ENCODE measurements at regions not wholly inside any gene's neighbourhood (a gene's known extent, or its start where the extent isn't known, plus 50 kb on each side); places are given as distances from the start of the nearest gene placed in this dataset.

DNA sequence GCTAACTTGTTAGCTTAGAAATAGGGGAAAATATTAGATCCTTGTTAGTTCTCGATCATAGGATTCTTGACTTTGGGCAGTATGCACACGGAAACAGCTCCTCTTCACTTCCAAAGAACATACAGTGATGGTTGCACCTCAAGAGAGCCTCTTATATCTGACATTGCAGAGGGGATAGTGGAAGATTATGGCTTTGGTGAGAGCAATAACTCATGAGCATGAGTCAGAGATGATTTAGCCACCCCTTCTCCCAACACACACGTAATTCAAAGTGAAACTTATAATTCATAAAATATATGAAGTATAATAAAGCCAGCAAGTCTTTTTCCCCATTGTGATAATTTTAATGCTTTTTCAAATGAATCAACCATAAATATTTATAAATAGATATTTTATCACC is 683.7 kb downstream of the POM121L12 start (continued):
- TF ChIP-seq MXD4 (CRISPR knock-in tag; IDR thresholded peaks at IDR 0.05; ENCODE audit: borderline replicate concordance) = no peak
- TF ChIP-seq ETV6 (CRISPR knock-in tag; IDR thresholded peaks at IDR 0.05) = no peak
- TF ChIP-seq, protein P1, sequence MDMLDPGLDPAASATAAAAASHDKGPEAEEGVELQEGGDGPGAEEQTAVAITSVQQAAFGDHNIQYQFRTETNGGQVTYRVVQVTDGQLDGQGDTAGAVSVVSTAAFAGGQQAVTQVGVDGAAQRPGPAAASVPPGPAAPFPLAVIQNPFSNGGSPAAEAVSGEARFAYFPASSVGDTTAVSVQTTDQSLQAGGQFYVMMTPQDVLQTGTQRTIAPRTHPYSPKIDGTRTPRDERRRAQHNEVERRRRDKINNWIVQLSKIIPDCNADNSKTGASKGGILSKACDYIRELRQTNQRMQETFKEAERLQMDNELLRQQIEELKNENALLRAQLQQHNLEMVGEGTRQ (CRISPR knock-in tag; IDR thresholded peaks at IDR 0.05) = no peak
- TF ChIP-seq, protein P2, sequence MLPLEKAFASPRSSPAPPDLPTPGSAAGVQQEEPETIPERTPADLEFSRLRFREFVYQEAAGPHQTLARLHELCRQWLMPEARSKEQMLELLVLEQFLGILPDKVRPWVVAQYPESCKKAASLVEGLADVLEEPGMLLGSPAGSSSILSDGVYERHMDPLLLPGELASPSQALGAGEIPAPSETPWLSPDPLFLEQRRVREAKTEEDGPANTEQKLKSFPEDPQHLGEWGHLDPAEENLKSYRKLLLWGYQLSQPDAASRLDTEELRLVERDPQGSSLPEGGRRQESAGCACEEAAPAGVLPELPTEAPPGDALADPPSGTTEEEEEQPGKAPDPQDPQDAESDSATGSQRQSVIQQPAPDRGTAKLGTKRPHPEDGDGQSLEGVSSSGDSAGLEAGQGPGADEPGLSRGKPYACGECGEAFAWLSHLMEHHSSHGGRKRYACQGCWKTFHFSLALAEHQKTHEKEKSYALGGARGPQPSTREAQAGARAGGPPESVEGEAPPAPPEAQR (CRISPR knock-in tag; IDR thresholded peaks at IDR 0.05) = no peak
- no peak for TF ChIP-seq CREB1 (CRISPR knock-in tag; IDR thresholded peaks at IDR 0.05)
- TF ChIP-seq, protein P3, sequence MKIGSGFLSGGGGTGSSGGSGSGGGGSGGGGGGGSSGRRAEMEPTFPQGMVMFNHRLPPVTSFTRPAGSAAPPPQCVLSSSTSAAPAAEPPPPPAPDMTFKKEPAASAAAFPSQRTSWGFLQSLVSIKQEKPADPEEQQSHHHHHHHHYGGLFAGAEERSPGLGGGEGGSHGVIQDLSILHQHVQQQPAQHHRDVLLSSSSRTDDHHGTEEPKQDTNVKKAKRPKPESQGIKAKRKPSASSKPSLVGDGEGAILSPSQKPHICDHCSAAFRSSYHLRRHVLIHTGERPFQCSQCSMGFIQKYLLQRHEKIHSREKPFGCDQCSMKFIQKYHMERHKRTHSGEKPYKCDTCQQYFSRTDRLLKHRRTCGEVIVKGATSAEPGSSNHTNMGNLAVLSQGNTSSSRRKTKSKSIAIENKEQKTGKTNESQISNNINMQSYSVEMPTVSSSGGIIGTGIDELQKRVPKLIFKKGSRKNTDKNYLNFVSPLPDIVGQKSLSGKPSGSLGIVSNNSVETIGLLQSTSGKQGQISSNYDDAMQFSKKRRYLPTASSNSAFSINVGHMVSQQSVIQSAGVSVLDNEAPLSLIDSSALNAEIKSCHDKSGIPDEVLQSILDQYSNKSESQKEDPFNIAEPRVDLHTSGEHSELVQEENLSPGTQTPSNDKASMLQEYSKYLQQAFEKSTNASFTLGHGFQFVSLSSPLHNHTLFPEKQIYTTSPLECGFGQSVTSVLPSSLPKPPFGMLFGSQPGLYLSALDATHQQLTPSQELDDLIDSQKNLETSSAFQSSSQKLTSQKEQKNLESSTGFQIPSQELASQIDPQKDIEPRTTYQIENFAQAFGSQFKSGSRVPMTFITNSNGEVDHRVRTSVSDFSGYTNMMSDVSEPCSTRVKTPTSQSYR (CRISPR knock-in tag; IDR thresholded peaks at IDR 0.05) = no peak
- TF ChIP-seq TCF7 (CRISPR knock-in tag; IDR thresholded peaks at IDR 0.05; ENCODE audit: low read depth) = no peak
- no peak for TF ChIP-seq ZNF219 (CRISPR knock-in tag; IDR thresholded peaks at IDR 0.05; ENCODE audit: borderline replicate concordance)
- TF ChIP-seq, protein P4, sequence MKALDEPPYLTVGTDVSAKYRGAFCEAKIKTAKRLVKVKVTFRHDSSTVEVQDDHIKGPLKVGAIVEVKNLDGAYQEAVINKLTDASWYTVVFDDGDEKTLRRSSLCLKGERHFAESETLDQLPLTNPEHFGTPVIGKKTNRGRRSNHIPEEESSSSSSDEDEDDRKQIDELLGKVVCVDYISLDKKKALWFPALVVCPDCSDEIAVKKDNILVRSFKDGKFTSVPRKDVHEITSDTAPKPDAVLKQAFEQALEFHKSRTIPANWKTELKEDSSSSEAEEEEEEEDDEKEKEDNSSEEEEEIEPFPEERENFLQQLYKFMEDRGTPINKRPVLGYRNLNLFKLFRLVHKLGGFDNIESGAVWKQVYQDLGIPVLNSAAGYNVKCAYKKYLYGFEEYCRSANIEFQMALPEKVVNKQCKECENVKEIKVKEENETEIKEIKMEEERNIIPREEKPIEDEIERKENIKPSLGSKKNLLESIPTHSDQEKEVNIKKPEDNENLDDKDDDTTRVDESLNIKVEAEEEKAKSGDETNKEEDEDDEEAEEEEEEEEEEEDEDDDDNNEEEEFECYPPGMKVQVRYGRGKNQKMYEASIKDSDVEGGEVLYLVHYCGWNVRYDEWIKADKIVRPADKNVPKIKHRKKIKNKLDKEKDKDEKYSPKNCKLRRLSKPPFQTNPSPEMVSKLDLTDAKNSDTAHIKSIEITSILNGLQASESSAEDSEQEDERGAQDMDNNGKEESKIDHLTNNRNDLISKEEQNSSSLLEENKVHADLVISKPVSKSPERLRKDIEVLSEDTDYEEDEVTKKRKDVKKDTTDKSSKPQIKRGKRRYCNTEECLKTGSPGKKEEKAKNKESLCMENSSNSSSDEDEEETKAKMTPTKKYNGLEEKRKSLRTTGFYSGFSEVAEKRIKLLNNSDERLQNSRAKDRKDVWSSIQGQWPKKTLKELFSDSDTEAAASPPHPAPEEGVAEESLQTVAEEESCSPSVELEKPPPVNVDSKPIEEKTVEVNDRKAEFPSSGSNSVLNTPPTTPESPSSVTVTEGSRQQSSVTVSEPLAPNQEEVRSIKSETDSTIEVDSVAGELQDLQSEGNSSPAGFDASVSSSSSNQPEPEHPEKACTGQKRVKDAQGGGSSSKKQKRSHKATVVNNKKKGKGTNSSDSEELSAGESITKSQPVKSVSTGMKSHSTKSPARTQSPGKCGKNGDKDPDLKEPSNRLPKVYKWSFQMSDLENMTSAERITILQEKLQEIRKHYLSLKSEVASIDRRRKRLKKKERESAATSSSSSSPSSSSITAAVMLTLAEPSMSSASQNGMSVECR (CRISPR knock-in tag; IDR thresholded peaks at IDR 0.05; ENCODE audit: borderline replicate concordance) = no peak
- TF ChIP-seq ZNF263 (CRISPR knock-in tag; IDR thresholded peaks at IDR 0.05; ENCODE audit: low read depth) = no peak
- no peak for TF ChIP-seq NR3C1 (CRISPR knock-in tag; conservative IDR thresholded peaks at IDR 0.05; ENCODE audit: low read depth)

DNA sequence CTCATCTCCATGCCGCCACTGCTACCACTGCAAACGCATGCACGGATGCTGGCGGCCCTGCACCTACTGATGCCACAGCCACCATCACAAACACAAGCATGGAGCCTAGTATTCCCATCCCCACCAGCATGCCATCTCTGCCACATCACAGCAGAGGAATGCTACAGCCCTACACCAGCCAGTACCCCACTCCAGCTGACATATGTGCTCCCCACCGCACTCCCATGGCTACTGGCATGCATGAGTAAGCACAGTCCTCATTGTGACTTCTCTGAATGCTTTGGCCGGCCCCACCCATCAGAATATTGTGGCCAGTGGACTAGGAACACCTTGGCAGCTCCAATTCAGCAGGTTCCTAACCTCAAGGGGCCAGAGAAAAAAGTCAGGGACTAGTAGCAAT is 705.5 kb downstream of the POM121L12 start:
- peaks cover 15% of the 10 kb centered on the region for H3K9me3 Mint-ChIP-seq
- TF ChIP-seq, protein P5, sequence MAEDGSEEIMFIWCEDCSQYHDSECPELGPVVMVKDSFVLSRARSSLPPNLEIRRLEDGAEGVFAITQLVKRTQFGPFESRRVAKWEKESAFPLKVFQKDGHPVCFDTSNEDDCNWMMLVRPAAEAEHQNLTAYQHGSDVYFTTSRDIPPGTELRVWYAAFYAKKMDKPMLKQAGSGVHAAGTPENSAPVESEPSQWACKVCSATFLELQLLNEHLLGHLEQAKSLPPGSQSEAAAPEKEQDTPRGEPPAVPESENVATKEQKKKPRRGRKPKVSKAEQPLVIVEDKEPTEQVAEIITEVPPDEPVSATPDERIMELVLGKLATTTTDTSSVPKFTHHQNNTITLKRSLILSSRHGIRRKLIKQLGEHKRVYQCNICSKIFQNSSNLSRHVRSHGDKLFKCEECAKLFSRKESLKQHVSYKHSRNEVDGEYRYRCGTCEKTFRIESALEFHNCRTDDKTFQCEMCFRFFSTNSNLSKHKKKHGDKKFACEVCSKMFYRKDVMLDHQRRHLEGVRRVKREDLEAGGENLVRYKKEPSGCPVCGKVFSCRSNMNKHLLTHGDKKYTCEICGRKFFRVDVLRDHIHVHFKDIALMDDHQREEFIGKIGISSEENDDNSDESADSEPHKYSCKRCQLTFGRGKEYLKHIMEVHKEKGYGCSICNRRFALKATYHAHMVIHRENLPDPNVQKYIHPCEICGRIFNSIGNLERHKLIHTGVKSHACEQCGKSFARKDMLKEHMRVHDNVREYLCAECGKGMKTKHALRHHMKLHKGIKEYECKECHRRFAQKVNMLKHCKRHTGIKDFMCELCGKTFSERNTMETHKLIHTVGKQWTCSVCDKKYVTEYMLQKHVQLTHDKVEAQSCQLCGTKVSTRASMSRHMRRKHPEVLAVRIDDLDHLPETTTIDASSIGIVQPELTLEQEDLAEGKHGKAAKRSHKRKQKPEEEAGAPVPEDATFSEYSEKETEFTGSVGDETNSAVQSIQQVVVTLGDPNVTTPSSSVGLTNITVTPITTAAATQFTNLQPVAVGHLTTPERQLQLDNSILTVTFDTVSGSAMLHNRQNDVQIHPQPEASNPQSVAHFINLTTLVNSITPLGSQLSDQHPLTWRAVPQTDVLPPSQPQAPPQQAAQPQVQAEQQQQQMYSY (CRISPR knock-in tag; IDR thresholded peaks at IDR 0.05) = no peak
- TF ChIP-seq RORB (CRISPR knock-in tag; IDR thresholded peaks at IDR 0.05) = no peak
- TF ChIP-seq, protein P6, sequence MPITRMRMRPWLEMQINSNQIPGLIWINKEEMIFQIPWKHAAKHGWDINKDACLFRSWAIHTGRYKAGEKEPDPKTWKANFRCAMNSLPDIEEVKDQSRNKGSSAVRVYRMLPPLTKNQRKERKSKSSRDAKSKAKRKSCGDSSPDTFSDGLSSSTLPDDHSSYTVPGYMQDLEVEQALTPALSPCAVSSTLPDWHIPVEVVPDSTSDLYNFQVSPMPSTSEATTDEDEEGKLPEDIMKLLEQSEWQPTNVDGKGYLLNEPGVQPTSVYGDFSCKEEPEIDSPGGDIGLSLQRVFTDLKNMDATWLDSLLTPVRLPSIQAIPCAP (CRISPR knock-in tag; IDR thresholded peaks at IDR 0.05) = no peak
- peaks cover 4% of the 10 kb centered on the region; the same call in 1 of the 2 replicates for H3K36me3 Mint-ChIP-seq
- H3K4me3 Mint-ChIP-seq = no peak overlapping the region
- no peak overlapping the region for H3K27ac Mint-ChIP-seq
- POLR2A ChIA-PET = no interaction called here
- DNase-seq (ENCODE audit: low spot score) (no peak), ATAC-seq (no peak)
- CTCF ChIA-PET = no interaction called here
- peaks cover 5% of the 10 kb centered on the region; the same call in 1 of the 2 replicates for H3K4me1 Mint-ChIP-seq
- H3K27me3 Mint-ChIP-seq (ENCODE audit: low read depth) = no peaks in the 10 kb centered on the region

All from WTC11 (cell line).